Breast epithelium (tissue), 3 donors: ENCODE measurements at regions not wholly inside any gene's neighbourhood (a gene's known extent, or its start where the extent isn't known, plus 50 kb on each side); places are given as distances from the start of the nearest gene placed in this dataset.

Source experiments
- CTCF ChIP-seq, 3 donors: fragments of 450-650 bp; IDR thresholded peaks; one replicate each; pipeline ENCODE4 v1.5.1; 2016 to 2017; ENCODE audit warnings: antibody characterized with exemption in 3 of 3, mild to moderate bottlenecking in 3 of 3, moderate library complexity in 3 of 3
- POLR2A ChIP-seq: fragments of 450-650 bp; IDR thresholded peaks from one replicate; pipeline ENCODE4 v1.6.1; 2016; ENCODE audit warnings: antibody characterized with exemption, mild to moderate bottlenecking, moderate library complexity

GRCh38 chr16:72620853-72621252 lies 427.1 kb downstream of the ZFHX3 start:
- no peak for TF ChIP-seq CTCF (IDR thresholded peaks at IDR 0.05)
- TF ChIP-seq POLR2A = no peak
